ENCODE measurements at regions not wholly inside any gene's neighbourhood (a gene's known extent, or its start where the extent isn't known, plus 50 kb on each side); places are given as distances from the start of the nearest gene placed in this dataset.

GRCh38 chr4:11097725-11098124, 331.0 kb downstream of the HS3ST1 start:
- no peak for TF ChIP-seq CTCF (IDR thresholded peaks at IDR 0.05; ENCODE audit: borderline replicate concordance, extremely low read depth, low read length, poor library complexity, severe bottlenecking)
- TF ChIP-seq EZH2 (IDR thresholded peaks at IDR 0.05; ENCODE audit: borderline replicate concordance, low read depth, low read length, severe bottlenecking): no peak

Measured in DND-41 (cell line).